H54 (cell line): ENCODE measurements at regions not wholly inside any gene's neighbourhood (a gene's known extent, or its start where the extent isn't known, plus 50 kb on each side); places are given as distances from the start of the nearest gene placed in this dataset.

ENCODE experiments used
- DNase-seq: peaks from one replicate; pipeline ENCODE4 v3.0.0; 2011; ENCODE audit warnings: low spot score, mixed read lengths; ENCODE audit not compliant: insufficient read length
- FAIRE-seq: peaks from 3 replicates; lab custom pipeline; 2011; peaks lifted over from hg19 to GRCh38; lab: Jason Lieb, UNC
- POLR2A ChIP-seq: IDR thresholded peaks from 2 replicates; pipeline ENCODE4 v1.6.1; 2011; ENCODE audit warnings: low read depth, mild to moderate bottlenecking, low read length

GRCh38 chr2:2808551-2809058 is 477.5 kb upstream of the MYT1L start:
- DNase-seq (no peak), FAIRE-seq (no peak)
- TF ChIP-seq POLR2A, result no peak

GRCh38 chr2:2806711-2807110 is 475.6 kb upstream of the MYT1L start:
- no peak for TF ChIP-seq POLR2A
- FAIRE-seq (no peak), DNase-seq (no peak)

- TF ChIP-seq POLR2A, result no peak
- no peak for FAIRE-seq
- DNase-seq, result no peak
Observed at GRCh38 chr2:2805263-2805662, 474.2 kb upstream of the MYT1L start.

DNA sequence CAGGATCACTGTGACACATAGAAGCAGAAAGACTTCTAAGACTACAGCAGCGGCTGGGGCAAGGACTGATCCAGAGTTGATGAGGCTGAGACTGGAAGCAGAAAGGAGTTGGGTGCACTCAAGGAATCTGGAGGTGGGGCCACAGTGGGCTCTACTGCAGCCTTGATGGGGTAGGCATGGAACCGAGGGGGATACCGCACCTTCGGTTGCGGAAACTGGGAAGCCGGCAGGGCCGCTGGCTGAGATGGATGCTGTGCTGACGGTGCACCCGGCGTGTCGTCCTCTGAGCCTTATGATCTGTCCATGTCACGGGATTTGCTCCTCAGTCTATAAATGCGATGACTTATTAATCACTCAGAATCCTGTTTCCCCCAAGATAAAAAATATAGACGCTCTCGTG is 473.5 kb upstream of the MYT1L start:
- DNase-seq (no peak), FAIRE-seq (no peak)
- no peak for TF ChIP-seq POLR2A

- no peak for TF ChIP-seq POLR2A
- DNase-seq (no peak), FAIRE-seq (no peak)
Observed at GRCh38 chr2:2801458-2801857, 470.4 kb upstream of the MYT1L start.

DNA sequence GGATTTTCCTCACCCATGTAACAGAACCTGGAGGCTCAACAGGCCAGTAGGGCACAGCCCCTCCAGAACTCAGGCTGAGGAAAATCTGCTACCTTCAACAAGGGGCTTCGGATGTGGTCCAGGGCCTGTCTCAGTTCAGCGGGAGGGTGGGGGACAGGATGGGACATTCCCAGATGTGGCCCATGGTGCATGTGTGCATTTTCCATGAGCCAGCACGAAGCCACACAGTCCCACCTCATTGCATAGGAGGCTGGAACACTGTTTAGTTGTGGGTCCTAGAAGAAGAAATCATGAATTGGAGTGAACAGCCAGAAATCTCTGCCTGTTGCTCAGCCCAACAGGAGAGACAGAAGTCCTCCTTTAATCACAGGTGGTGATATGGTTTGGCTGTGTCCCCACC is 469.6 kb upstream of the MYT1L start:
- no peak for TF ChIP-seq POLR2A
- DNase-seq (no peak), FAIRE-seq (no peak)

GRCh38 chr2:2800001-2800400 is 468.9 kb upstream of the MYT1L start:
- DNase-seq, result no peak
- FAIRE-seq, result no peak
- TF ChIP-seq POLR2A, result no peak

DNA sequence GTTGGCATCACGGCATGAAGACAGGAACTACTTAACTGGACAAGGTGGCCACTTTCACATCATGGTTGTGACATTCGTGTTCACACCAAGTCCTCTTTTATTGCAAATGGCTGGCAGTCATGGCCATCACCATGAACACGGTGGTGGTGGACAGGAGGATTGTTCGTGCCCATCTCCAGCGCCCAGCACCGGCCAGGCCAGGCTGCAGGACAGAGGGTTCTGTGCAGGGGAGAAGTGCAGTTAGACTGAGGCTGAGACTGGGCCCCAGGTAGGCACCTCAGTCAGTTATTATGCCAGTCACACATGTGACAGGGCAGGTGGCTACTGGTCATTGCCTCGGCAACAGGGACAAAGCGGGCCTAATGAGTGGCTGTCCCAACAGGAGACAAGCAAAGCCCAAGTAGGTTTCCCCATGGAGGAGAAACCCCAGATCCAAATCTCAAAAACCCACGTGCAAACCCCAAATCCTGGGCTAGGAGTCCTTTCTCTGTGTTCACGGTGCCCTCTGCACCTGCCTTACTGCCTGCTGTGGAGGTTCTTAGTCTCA is 468.1 kb upstream of the MYT1L start:
- TF ChIP-seq POLR2A, result no peak
- no peak for FAIRE-seq
- no peak for DNase-seq

GRCh38 chr2:2798337-2798736 is 467.3 kb upstream of the MYT1L start:
- TF ChIP-seq POLR2A, result no peak
- FAIRE-seq, result no peak

GRCh38 chr2:2797797-2798196 is 466.7 kb upstream of the MYT1L start:
- no peak for DNase-seq
- FAIRE-seq, result no peak
- TF ChIP-seq POLR2A, result no peak

More at GRCh38 chr2:2798337-2798736, 467.3 kb upstream of the MYT1L start:
- no peak for DNase-seq

DNA sequence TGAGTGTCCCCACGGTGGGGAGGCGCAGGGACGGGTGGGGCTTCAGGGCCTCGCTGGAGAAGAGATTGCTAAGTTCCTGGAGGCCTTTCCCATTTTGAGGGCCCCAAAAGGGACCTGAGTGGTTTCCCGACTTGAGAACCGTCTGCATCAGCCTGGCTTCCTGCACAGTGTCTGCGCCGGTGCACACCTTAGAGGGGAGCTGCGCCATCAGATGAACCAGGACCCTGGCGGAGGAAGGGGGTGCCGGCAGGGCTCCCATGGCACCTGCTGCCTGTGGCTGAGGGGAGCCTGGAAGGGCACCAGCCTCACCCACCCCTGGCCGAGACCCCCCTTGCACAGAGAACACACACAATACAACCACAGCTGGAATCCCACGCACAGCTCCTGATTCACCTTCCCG is 465.1 kb upstream of the MYT1L start:
- FAIRE-seq, result no peak
- DNase-seq, result no peak
- no peak for TF ChIP-seq POLR2A

GRCh38 chr2:2795438-2796091 is 464.5 kb upstream of the MYT1L start:
- no peak for FAIRE-seq
- DNase-seq, result no peak
- TF ChIP-seq POLR2A, result no peak

- no peak for DNase-seq
- FAIRE-seq, result no peak
- no peak for TF ChIP-seq POLR2A
Observed at GRCh38 chr2:2793925-2794560, 463.0 kb upstream of the MYT1L start.

DNA sequence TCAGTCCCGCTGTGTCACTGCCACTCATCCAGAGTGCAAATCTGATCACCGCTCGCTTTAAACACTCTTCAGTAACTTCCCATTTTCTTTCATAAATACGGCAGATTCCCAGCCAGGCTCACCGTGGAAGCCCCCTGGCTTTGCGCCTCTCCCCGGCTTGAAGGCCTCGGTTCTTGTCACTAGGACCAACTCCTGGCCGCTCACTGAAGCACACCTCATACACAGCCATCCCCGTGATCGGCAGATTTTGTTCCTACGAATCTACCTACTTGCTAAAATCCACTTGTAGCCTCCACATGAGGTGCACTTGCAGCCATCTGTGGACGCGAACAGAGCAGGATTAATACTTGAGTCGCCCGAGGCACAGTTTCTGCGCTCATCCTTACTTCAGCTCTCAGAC is 462.4 kb upstream of the MYT1L start:
- FAIRE-seq (no peak), DNase-seq (no peak)
- no peak for TF ChIP-seq POLR2A

DNA sequence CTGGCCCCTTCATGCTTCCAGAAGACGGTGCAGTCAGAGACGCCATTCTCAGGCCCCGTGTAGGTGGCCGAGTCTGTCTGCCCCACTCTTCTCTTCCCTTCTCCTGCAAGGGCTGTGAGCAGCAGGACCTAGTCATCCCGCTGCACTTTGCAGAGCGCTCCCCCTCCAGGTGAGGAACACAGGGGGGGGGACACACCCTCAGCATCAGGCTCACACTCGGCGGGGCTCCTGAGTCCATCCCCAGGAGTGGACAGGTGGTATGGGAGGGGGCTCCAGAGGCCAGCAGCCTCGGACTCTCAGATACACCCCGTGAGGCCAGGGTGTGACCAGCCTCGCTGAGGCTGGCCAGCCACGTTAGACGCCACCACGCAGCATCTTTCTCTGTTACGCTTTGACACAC is 460.5 kb upstream of the MYT1L start:
- TF ChIP-seq POLR2A, result no peak
- FAIRE-seq (no peak), DNase-seq (no peak)
